Astrocyte of the spinal cord (primary cell): ENCODE measurements at regions not wholly inside any gene's neighbourhood (a gene's known extent, or its start where the extent isn't known, plus 50 kb on each side); places are given as distances from the start of the nearest gene placed in this dataset.

ENCODE experiments used
- DNase-seq: peaks from one replicate; pipeline ENCODE4 v3.0.0; 2011; ENCODE audit warnings: low read depth, low spot score
- H3K4me3 ChIP-seq: 2 replicates; pipeline ENCODE4 v1.5.1; 2011; ENCODE audit warnings: low read depth, mild to moderate bottlenecking, low read length, moderate library complexity
- CTCF ChIP-seq: IDR thresholded peaks from 2 replicates; pipeline ENCODE4 v1.5.1; 2012; ENCODE audit warnings: low read depth, mild to moderate bottlenecking, low read length, inconsistent platforms
- in situ Hi-C: cut with HindIII; loops from 2 replicates; pipeline ENCODE4 v1.10.0; 2017; ENCODE audit warnings: low sequenced_read_pairs

- in situ Hi-C loops: no loop called here
- no peak overlapping the region for H3K4me3 ChIP-seq
- no peak for TF ChIP-seq CTCF
- DNase-seq: no peak
Observed at GRCh38 chr3:154791611-154792010, 288.5 kb upstream of the MME start.

GRCh38 chr3:154786724-154787123 lies 293.4 kb upstream of the MME start:
- no peak for TF ChIP-seq CTCF
- in situ Hi-C loops: no loop called here
- H3K4me3 ChIP-seq: no peak overlapping the region
- no peak for DNase-seq

- in situ Hi-C loops: no loop called here
- TF ChIP-seq CTCF: no peak
- no peak overlapping the region for H3K4me3 ChIP-seq
- no peak for DNase-seq
Observed at GRCh38 chr3:154783521-154783931, 296.6 kb upstream of the MME start.

GRCh38 chr3:154783061-154783460 lies 297.1 kb upstream of the MME start:
- no peak overlapping the region for H3K4me3 ChIP-seq
- no peak for DNase-seq
- in situ Hi-C loops: no loop called here
- TF ChIP-seq CTCF: no peak

- no peak overlapping the region for H3K4me3 ChIP-seq
- no peak for DNase-seq
- in situ Hi-C loops: no loop called here
- TF ChIP-seq CTCF: no peak
Observed at GRCh38 chr3:154782151-154782550, 298.0 kb upstream of the MME start.

- in situ Hi-C loops: no loop called here
- DNase-seq: no peak
- no peak overlapping the region for H3K4me3 ChIP-seq
- TF ChIP-seq CTCF: no peak
Observed at GRCh38 chr3:154781595-154781994, 298.5 kb upstream of the MME start.

GRCh38 chr3:154780263-154780662 lies 299.9 kb upstream of the MME start:
- no peak overlapping the region for H3K4me3 ChIP-seq
- no peak for DNase-seq
- in situ Hi-C loops: no loop called here
- TF ChIP-seq CTCF: no peak
